Astrocyte (in vitro differentiated cells and primary cell): ENCODE measurements at regions not wholly inside any gene's neighbourhood (a gene's known extent, or its start where the extent isn't known, plus 50 kb on each side); places are given as distances from the start of the nearest gene placed in this dataset.

Source experiments
- CTCF ChIP-seq: IDR thresholded peaks from 2 replicates; pipeline ENCODE4 v1.5.1; 2011; ENCODE audit warnings: low read depth, mild to moderate bottlenecking, inconsistent platforms, low read length, moderate library complexity; ENCODE audit not compliant: insufficient read depth
- EZH2 ChIP-seq: IDR thresholded peaks from 2 replicates; pipeline ENCODE4 v1.6.1; 2012; ENCODE audit warnings: mild to moderate bottlenecking, low read length, inconsistent platforms; ENCODE audit not compliant: insufficient read depth

GRCh38 chr22:49184736-49185135 is 642.9 kb downstream of the BRD1 start:
- TF ChIP-seq CTCF = no peak
- no peak for TF ChIP-seq EZH2
